ENCODE measurements at regions not wholly inside any gene's neighbourhood (a gene's known extent, or its start where the extent isn't known, plus 50 kb on each side); places are given as distances from the start of the nearest gene placed in this dataset.

DNA sequence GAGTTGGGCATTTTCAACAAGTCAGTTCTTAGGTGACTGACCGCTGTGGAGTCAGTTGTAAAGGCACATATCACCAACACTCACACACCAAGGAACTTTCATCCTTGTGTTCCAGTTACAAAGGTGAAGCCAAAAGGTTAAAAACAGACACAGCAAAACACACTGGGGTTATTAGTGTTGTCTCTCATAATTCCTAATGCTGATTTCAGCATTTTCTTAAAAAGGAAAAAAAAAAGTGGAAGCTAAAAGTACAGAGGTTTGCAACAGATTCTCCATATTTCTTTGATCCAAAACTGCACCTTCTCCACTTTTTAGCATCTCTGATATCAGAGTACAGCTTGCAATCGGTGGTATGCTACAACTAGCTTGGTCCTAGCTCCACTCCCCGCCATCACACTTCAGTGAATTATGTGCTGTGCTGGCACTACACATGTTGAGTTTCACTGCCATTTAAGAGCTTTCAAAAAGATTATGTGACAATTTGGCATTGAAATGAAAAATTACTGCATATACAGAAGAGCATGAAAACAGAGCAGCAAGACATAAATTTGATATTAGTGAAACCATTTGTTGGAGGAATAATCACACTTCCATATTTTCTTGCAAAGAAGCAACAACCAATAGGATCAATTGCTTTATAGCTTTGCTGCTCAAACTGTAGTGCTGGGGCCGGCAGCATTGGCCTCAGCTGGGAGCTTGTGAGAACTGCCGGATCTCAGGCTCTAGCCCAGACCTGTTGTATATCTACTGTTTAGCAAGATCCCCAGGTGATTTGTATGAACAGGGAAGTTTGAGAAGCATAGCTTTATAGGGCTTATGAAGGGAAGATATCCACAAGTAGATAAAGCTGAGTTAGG is 62.3 kb upstream of the DAPL1 start:
- no peak for DNase-seq

DNA sequence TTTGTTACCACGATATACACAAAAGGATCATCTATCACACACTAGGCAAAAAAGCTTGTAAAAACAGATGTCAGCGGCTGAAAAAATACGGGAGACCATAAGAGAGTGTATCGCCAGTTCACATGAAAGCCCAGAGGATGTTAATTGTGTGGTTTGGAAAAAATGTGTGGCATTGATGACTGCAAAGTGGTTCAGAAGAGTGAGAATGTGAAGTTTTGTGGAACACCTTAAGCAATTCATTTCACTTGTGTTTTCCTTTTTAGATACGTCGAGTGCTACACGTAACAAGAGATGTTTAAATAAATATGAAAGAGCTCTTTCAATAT is 61.7 kb upstream of the DAPL1 start:
- DNase-seq: no peak

GRCh38 chr2:158734442-158734841 is 60.7 kb upstream of the DAPL1 start:
- no peak for DNase-seq

DNA sequence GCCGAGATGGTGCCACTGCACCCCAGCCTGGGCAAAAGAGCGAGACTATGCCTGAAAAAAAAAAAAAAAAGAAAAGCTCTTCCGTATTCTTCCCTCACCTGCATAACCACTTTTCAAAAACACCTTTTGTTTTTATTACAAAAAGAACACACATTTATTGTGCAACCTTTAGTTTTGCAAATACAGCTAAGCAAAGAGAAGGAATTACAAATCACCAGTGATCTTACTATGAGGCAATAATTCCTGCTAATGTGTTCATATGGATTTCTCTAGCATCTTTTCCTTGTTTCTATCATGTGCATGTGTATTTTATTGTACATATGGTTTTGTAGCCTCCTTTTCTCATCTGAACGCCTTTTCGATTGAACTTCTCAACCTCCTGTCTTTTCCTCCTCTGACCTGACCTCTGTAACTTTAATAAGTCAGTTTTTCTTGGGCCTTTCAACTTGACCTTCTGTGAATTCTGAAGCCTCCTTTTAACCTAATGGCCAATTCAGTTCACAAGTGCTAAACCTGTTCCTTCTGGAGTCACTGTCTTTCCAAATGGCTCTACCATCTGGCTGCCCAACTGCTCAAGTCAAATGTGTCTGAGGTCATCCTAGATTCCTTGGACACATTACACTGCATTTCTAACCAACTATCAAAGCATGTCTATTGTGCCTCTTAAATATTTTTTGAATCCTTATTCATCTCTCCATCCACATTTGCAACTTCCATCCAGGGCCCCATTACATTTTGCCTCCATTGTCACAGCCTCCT is 59.1 kb upstream of the DAPL1 start:
- DNase-seq: peak; percentile 19

DNA sequence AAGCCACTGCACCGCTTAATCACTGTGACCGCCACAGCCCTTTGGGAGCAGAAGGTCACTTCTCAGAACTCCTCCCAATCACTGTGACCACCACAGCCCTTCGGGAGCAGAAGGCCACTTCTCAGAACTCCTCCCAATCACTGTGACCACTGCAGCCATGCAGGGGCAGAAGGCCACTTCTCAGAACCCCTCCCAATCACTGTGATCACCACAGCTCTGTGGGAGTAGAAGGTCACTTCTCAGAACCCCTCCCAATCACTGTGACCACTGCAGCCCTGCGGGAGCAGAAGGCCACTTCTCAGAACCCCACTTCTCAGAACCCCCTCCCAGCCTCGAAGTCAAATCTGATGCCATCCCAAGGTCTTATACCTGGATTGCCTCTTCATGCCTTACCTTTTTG is 56.8 kb upstream of the DAPL1 start:
- DNase-seq: no peak

DNA sequence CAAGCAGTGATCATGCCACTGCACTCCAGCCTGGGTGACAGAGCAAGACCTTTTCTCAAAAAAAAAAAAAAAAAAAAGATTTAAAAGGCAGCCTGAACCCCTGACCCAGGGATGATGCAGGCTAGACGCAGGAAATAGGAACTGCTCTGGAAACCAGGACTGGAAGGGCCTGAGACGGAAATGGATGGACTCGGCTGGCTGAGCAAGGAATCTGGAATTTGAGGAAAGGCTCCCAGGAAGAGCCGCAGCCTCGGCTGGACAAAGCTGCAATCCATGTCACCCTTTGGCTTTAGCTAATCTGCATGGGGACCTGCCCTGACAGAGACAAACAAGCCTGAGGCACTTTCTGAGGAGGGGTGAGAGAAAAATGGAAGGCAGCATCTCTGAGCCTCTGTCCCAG is 55.0 kb upstream of the DAPL1 start:
- DNase-seq: no peak

- DNase-seq: no peak
Observed at GRCh38 chr2:158740621-158741020, 54.5 kb upstream of the DAPL1 start.

- no peak for DNase-seq
Observed at GRCh38 chr2:158741625-158742024, 53.5 kb upstream of the DAPL1 start.

- DNase-seq: no peak
Observed at GRCh38 chr2:158742536-158742935, 52.6 kb upstream of the DAPL1 start.

DNA sequence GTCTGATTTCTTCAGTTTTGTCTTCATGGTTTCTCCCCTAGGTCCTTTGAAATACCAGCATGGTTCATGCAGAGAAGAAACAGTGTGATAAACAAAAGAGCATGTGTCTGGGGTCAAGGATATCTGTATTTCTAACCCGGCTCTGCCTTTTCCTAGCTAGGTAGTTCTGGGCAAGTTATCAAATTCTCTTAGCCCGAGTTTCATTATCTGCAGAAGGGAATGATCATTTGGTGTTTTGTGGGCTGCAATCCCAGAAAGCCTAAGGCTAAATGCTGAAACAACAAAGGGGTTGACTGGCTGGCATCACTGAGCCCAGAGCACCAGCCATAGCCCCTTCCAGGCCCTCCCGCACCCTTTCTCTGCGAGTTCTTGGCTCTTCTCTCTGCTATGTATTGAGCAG is 51.7 kb upstream of the DAPL1 start:
- DNase-seq: no peak

GRCh38 chr2:158743879-158744278 is 51.2 kb upstream of the DAPL1 start:
- DNase-seq: no peak

DNA sequence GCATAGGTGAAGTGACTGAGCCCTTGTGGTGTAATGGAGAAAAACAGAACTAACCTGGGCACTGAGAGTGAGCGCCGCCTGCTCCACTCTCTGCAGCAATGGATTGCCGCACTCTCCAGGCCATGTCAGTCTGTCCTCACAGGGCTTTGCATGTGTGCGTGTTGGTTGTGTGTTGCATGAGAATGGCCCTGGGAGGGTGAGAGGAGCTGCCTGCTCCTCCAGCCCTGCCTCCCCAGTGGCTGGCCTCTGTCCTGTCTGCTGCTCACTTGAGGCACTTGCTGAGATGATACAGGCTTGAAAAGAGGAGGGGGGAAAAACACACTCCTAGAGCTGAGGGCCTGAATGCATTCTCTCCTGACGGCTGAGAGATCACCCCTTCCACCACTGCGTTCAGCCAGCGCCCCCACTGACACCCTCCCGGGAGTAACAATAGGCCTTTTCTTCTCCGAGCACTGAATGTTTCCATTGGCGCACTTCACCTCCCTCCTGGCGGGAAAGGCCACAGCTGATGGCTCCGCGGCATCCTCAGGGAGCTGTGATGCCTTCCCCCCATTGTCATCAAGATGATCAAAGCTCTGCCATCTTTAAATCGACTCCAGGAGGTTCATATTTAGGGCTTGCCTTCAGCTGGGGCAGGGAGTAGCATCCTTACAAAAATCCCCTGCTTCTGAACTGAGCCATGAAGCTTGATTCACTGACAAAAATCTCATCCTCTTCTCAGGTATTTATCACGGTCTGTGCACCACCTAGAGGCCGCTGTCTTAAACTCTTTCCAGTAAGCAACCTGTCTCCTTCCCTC is 49.9 kb upstream of the DAPL1 start:
- DNase-seq: peak; percentile 87

All from NCI-H82 (cell line).